Stomach (tissue), 4 donors: ENCODE measurements at regions not wholly inside any gene's neighbourhood (a gene's known extent, or its start where the extent isn't known, plus 50 kb on each side); places are given as distances from the start of the nearest gene placed in this dataset.

Source experiments
- CTCF ChIP-seq, 7 experiments: fragments of 450-650 bp in 4 of 7; fragments of 200-600 bp in 3 of 7; sonication (generic) in 3 of 7; IDR thresholded peaks; one replicate each; pipeline ENCODE4 v1.5.1; 2016 to 2019; ENCODE audit warnings: antibody characterized with exemption in 7 of 7, control low read depth in 2 of 7, mild to moderate bottlenecking in 1 of 7
- POLR2A ChIP-seq, 4 donors: fragments of 450-650 bp; IDR thresholded peaks; one replicate each; pipeline ENCODE4 v1.6.1; 2016; ENCODE audit warnings: antibody characterized with exemption in 4 of 4, control low read depth in 2 of 4, mild to moderate bottlenecking in 1 of 4, moderate library complexity in 1 of 4
- POLR2AphosphoS5 ChIP-seq, 3 donors: sonication (generic); formaldehyde crosslinking; IDR thresholded peaks; one replicate each; pipeline ENCODE4 v1.6.1; 2016; ENCODE audit warnings: antibody characterized with exemption in 3 of 3

- no peak for TF ChIP-seq POLR2A (IDR thresholded peaks at IDR 0.05)
- no peak for TF ChIP-seq POLR2AphosphoS5 (IDR thresholded peaks at IDR 0.05)
- no peak for TF ChIP-seq CTCF (IDR thresholded peaks at IDR 0.05)
These were observed 2358.4 kb downstream of the PCDH9 start for GRCh38 chr13:64871742-64872141.
